DND-41 (cell line): ENCODE measurements at regions not wholly inside any gene's neighbourhood (a gene's known extent, or its start where the extent isn't known, plus 50 kb on each side); places are given as distances from the start of the nearest gene placed in this dataset.

Experiments
- ATAC-seq: fragments of 200-7000 bp; cut with Tn5 transposase; 3 replicates; pipeline ENCODE4 v1.9.1; 2021; ENCODE audit warnings: low read depth; ENCODE audit not compliant: insufficient read depth
- DNase-seq: peaks from one replicate; pipeline ENCODE4 v3.0.0-alpha.2; 2020
- H2AFZ ChIP-seq: 2 replicates; pipeline ENCODE4 v1.6.0; 2012; ENCODE audit warnings: low read depth, low read length
- H3K27ac ChIP-seq: 2 replicates; pipeline ENCODE4 v1.5.1; 2012; ENCODE audit warnings: low read length, inconsistent platforms
- H3K27me3 ChIP-seq: fragments of 200-600 bp; sonication (generic); 2 replicates; pipeline ENCODE4 v1.6.0; 2012; ENCODE audit warnings: low read length, mild to moderate bottlenecking, inconsistent platforms; ENCODE audit not compliant: insufficient read depth, poor library complexity
- H3K36me3 ChIP-seq: 2 replicates; pipeline ENCODE4 v1.5.1; 2012; ENCODE audit warnings: low read length, inconsistent platforms; ENCODE audit not compliant: insufficient read depth
- H3K4me1 ChIP-seq: 2 replicates; pipeline ENCODE4 v1.5.1; 2012; ENCODE audit warnings: mild to moderate bottlenecking, low read length; ENCODE audit not compliant: insufficient read depth
- H3K4me2 ChIP-seq: 2 replicates; pipeline ENCODE4 v1.6.0; 2012; ENCODE audit warnings: mild to moderate bottlenecking, moderate library complexity, low read length, inconsistent platforms; ENCODE audit not compliant: insufficient read depth
- H3K4me3 ChIP-seq, 2 experiments: fragments of 200-600 bp in 1 of 2; shearing (Covaris generic) in 1 of 2; 2 replicates each; pipeline ENCODE4 v1.5.1; 2012 to 2016; ENCODE audit warnings: inconsistent platforms in 2 of 2, low read length in 2 of 2, mild to moderate bottlenecking in 2 of 2, low read depth in 1 of 2, moderate library complexity in 1 of 2
- H3K79me2 ChIP-seq: 2 replicates; pipeline ENCODE4 v1.6.0; 2012; ENCODE audit warnings: low read length, inconsistent platforms; ENCODE audit not compliant: insufficient read depth
- H3K9ac ChIP-seq: 2 replicates; pipeline ENCODE4 v1.6.0; 2012; ENCODE audit warnings: low read depth, mild to moderate bottlenecking, inconsistent platforms, low read length, moderate library complexity
- H3K9me3 ChIP-seq: 2 replicates; pipeline ENCODE4 v1.5.1; 2012; ENCODE audit warnings: low read length, moderate library complexity, mild to moderate bottlenecking, inconsistent platforms; ENCODE audit not compliant: insufficient read depth, severe bottlenecking
- H4K20me1 ChIP-seq: 2 replicates; pipeline ENCODE4 v1.6.0; 2012; ENCODE audit warnings: low read length; ENCODE audit not compliant: insufficient read depth
- CTCF ChIP-seq: IDR thresholded peaks from 2 replicates; pipeline ENCODE4 v1.5.1; 2012; ENCODE audit warnings: borderline replicate concordance, low read length, moderate library complexity, mild to moderate bottlenecking; ENCODE audit not compliant: poor library complexity, severe bottlenecking; ENCODE audit errors: extremely low read depth
- EZH2 ChIP-seq: IDR thresholded peaks from 3 replicates; pipeline ENCODE4 v1.6.1; 2012; ENCODE audit warnings: borderline replicate concordance, low read depth, mild to moderate bottlenecking, moderate library complexity, low read length, inconsistent platforms; ENCODE audit not compliant: severe bottlenecking

- no peak overlapping the region for H3K9ac ChIP-seq
- H3K4me3 ChIP-seq = no peak overlapping the region
- no peaks in the 10 kb centered on the region for H3K36me3 ChIP-seq
- no peak for TF ChIP-seq CTCF
- no peak for DNase-seq
- no peaks in the 10 kb centered on the region for H3K27me3 ChIP-seq
- no peak for ATAC-seq
- H4K20me1 ChIP-seq = no peaks in the 10 kb centered on the region
- no peak overlapping the region for H2AFZ ChIP-seq
- no peak overlapping the region for H3K27ac ChIP-seq
- H3K4me2 ChIP-seq = no peak overlapping the region
- no peaks in the 10 kb centered on the region for H3K9me3 ChIP-seq
- no peaks in the 10 kb centered on the region for H3K79me2 ChIP-seq
- H3K4me1 ChIP-seq = 0 out of 2 replicates have a peak, but pooled peaks cover 6% of the 10 kb centered on the region
These were observed 260.7 kb upstream of the MAN1A1 start for GRCh38 chr6:119610265-119610664.

- Histone ChIP-seq H2AFZ (no peak overlapping the region), H3K27me3 (no peaks in the 10 kb centered on the region), H3K27ac (no peak overlapping the region), H3K36me3 (no peaks in the 10 kb centered on the region), H3K4me2 (no peak overlapping the region), H3K79me2 (no peaks in the 10 kb centered on the region), H3K4me1 (0 out of 2 replicates have a peak, but pooled peaks cover 6% of the 10 kb centered on the region), H3K9ac (no peak overlapping the region), H4K20me1 (no peaks in the 10 kb centered on the region), H3K9me3 (no peaks in the 10 kb centered on the region), H3K4me3 (no peak overlapping the region)
- no peak for TF ChIP-seq EZH2
- no peak for TF ChIP-seq CTCF
- ATAC-seq = no peak
- DNase-seq = no peak
These were observed 260.3 kb upstream of the MAN1A1 start for GRCh38 chr6:119609865-119610264.

- no peak for DNase-seq
- H2AFZ ChIP-seq = no peak overlapping the region
These were observed 259.4 kb upstream of the MAN1A1 start for GRCh38 chr6:119608994-119609393.

More at GRCh38 chr6:119608994-119609393, 259.4 kb upstream of the MAN1A1 start:
- Histone ChIP-seq H3K27me3 (no peaks in the 10 kb centered on the region), H3K4me1 (0 out of 2 replicates have a peak, but pooled peaks cover 6% of the 10 kb centered on the region), H3K4me2 (no peak overlapping the region), H3K9me3 (no peaks in the 10 kb centered on the region), H3K4me3 (no peak overlapping the region), H3K9ac (no peak overlapping the region), H3K79me2 (no peaks in the 10 kb centered on the region), H4K20me1 (no peaks in the 10 kb centered on the region), H3K27ac (no peak overlapping the region), H3K36me3 (no peaks in the 10 kb centered on the region)
- ATAC-seq = no peak
- TF ChIP-seq EZH2 = no peak
- TF ChIP-seq CTCF = no peak
